GM23338 (cell line): ENCODE measurements at regions not wholly inside any gene's neighbourhood (a gene's known extent, or its start where the extent isn't known, plus 50 kb on each side); places are given as distances from the start of the nearest gene placed in this dataset.

ENCODE experiments used
- ATAC-seq: fragments of 200-7000 bp; cut with Tn5 transposase; 3 replicates; pipeline ENCODE4 v1.9.1; 2020
- DNase-seq: peaks from one replicate; pipeline ENCODE4 v3.0.0-alpha.2; 2015; ENCODE audit warnings: low spot score
- H2AFZ ChIP-seq: fragments of 200-600 bp; sonication (generic); 2 replicates; pipeline ENCODE4 v1.8.0; 2016; ENCODE audit warnings: antibody characterized with exemption, mild to moderate bottlenecking, moderate library complexity
- H3F3A ChIP-seq: fragments of 200-600 bp; sonication (generic); replicated peaks from 2 replicates; pipeline ENCODE4 v1.8.0; 2017; ENCODE audit warnings: antibody characterized with exemption, mixed run types, low read depth
- H3K27ac ChIP-seq: fragments of 200-600 bp; sonication (generic); 2 replicates; pipeline ENCODE4 v1.6.1; 2016; ENCODE audit warnings: low read depth
- H3K27me3 ChIP-seq: fragments of 200-600 bp; sonication (generic); 2 replicates; pipeline ENCODE4 v1.8.0; 2016; ENCODE audit warnings: mild to moderate bottlenecking, mixed run types, moderate library complexity; ENCODE audit not compliant: insufficient read depth
- H3K36me3 ChIP-seq: fragments of 200-600 bp; sonication (generic); 2 replicates; pipeline ENCODE4 v1.8.0; 2016; ENCODE audit warnings: mild to moderate bottlenecking; ENCODE audit not compliant: insufficient read depth
- H3K4me1 ChIP-seq: fragments of 200-600 bp; sonication (generic); 2 replicates; pipeline ENCODE4 v1.8.0; 2016; ENCODE audit warnings: mild to moderate bottlenecking, moderate library complexity; ENCODE audit not compliant: insufficient read depth
- H3K4me2 ChIP-seq: fragments of 200-600 bp; sonication (generic); 2 replicates; pipeline ENCODE4 v1.7.1; 2017; ENCODE audit warnings: mixed run types
- H3K4me3 ChIP-seq: fragments of 200-600 bp; sonication (generic); 2 replicates; pipeline ENCODE4 v1.6.1; 2016; ENCODE audit warnings: mixed run types
- H3K79me2 ChIP-seq: fragments of 200-600 bp; sonication (generic); replicated peaks from 2 replicates; pipeline ENCODE4 v1.8.0; 2017; ENCODE audit warnings: mild to moderate bottlenecking; ENCODE audit not compliant: insufficient read depth
- H3K9me2 ChIP-seq: fragments of 200-600 bp; sonication (generic); 2 replicates; pipeline ENCODE4 v1.8.0; 2017; ENCODE audit not compliant: insufficient read depth
- H4K20me1 ChIP-seq: fragments of 200-600 bp; sonication (generic); replicated peaks from 2 replicates; pipeline ENCODE4 v1.8.0; 2017; ENCODE audit warnings: mild to moderate bottlenecking; ENCODE audit not compliant: insufficient read depth
- H3K27ac Mint-ChIP-seq: 2 replicates; pipeline ENCODE4 v1.8.0; 2020; ENCODE audit warnings: inconsistent platforms, mild to moderate bottlenecking, moderate library complexity, mixed read lengths
- H3K27me3 Mint-ChIP-seq: 3 replicates; pipeline ENCODE4 v1.8.0; 2022; ENCODE audit warnings: low read depth, mild to moderate bottlenecking, moderate library complexity, mixed read lengths, inconsistent platforms; ENCODE audit not compliant: insufficient read depth, poor library complexity
- H3K36me3 Mint-ChIP-seq: 3 replicates; pipeline ENCODE4 v1.8.0; 2021; ENCODE audit warnings: low read depth, mild to moderate bottlenecking, inconsistent platforms, moderate library complexity, mixed read lengths
- H3K4me1 Mint-ChIP-seq: 3 replicates; pipeline ENCODE4 v1.8.0; 2020; ENCODE audit warnings: mild to moderate bottlenecking, inconsistent platforms, mixed read lengths
- H3K4me3 Mint-ChIP-seq: 3 replicates; pipeline ENCODE4 v1.8.0; 2021; ENCODE audit warnings: moderate library complexity, mild to moderate bottlenecking, inconsistent platforms, mixed read lengths
- H3K9me3 Mint-ChIP-seq: 3 replicates; pipeline ENCODE4 v1.8.0; 2020; ENCODE audit warnings: moderate library complexity, mild to moderate bottlenecking, inconsistent platforms, mixed read lengths
- CREB1 ChIP-seq: fragments of 250-450 bp; sonication (Bioruptor Pico); IDR thresholded peaks from 2 replicates; pipeline ENCODE4 v1.5.0; 2020; ENCODE audit warnings: low read depth, mild to moderate bottlenecking, moderate library complexity
- EZH2 ChIP-seq: fragments of 200-600 bp; sonication (generic); IDR thresholded peaks from one replicate; pipeline ENCODE4 v1.8.0; 2017; ENCODE audit warnings: antibody characterized with exemption, mild to moderate bottlenecking, low read depth; ENCODE audit not compliant: unreplicated experiment
- EZH2phosphoT487 ChIP-seq: fragments of 200-600 bp; sonication (generic); IDR thresholded peaks from one replicate; pipeline ENCODE4 v1.8.1; 2018; ENCODE audit warnings: antibody characterized with exemption; ENCODE audit not compliant: unreplicated experiment
- JUNB ChIP-seq: IDR thresholded peaks from one replicate; pipeline ENCODE4 v1.6.1; 2016; ENCODE audit warnings: antibody characterized with exemption; ENCODE audit not compliant: unreplicated experiment
- NANOG ChIP-seq: IDR thresholded peaks from 2 replicates; pipeline ENCODE4 v1.6.1; 2016; ENCODE audit warnings: antibody characterized with exemption, borderline replicate concordance
- POLR2AphosphoS5 ChIP-seq: IDR thresholded peaks from 2 replicates; pipeline ENCODE4 v1.6.1; 2016; ENCODE audit warnings: antibody characterized with exemption, low read depth
- STAT1 ChIP-seq: IDR thresholded peaks from one replicate; pipeline ENCODE4 v1.6.1; 2016; ENCODE audit warnings: antibody characterized with exemption; ENCODE audit not compliant: unreplicated experiment
- ZNF114 ChIP-seq: fragments of 250-450 bp; sonication (Bioruptor Pico); IDR thresholded peaks from 2 replicates; pipeline ENCODE4 v1.5.0; 2020; ENCODE audit warnings: mild to moderate bottlenecking, moderate library complexity
- ZNF331 ChIP-seq: fragments of 250-450 bp; sonication (Bioruptor Pico); IDR thresholded peaks from 2 replicates; pipeline ENCODE4 v1.5.0; 2020; ENCODE audit warnings: low read depth, mild to moderate bottlenecking, moderate library complexity
- TF ChIP-seq, protein P1 (sequence below): IDR thresholded peaks from 2 replicates; pipeline ENCODE4 v1.6.1; 2016; ENCODE audit warnings: antibody characterized with exemption
- TF ChIP-seq, protein P2 (sequence below): fragments of 250-450 bp; sonication (Bioruptor Pico); IDR thresholded peaks from 2 replicates; pipeline ENCODE4 v1.5.0; 2020; ENCODE audit warnings: mild to moderate bottlenecking, moderate library complexity
- TF ChIP-seq, protein P3 (sequence below): IDR thresholded peaks from one replicate; pipeline ENCODE4 v1.6.1; 2018; ENCODE audit warnings: antibody characterized with exemption; ENCODE audit not compliant: unreplicated experiment
- TF ChIP-seq, protein P4 (sequence below), 2 experiments: fragments of 200-600 bp in 1 of 2; sonication (generic) in 1 of 2; conservative IDR thresholded peaks; 2 replicates each; pipeline versions ENCODE4 v1.5.1 to v1.6.1; 2016 to 2017; ENCODE audit warnings: antibody characterized with exemption in 2 of 2, low read depth in 2 of 2, mild to moderate bottlenecking in 2 of 2, moderate library complexity in 1 of 2

DNA sequence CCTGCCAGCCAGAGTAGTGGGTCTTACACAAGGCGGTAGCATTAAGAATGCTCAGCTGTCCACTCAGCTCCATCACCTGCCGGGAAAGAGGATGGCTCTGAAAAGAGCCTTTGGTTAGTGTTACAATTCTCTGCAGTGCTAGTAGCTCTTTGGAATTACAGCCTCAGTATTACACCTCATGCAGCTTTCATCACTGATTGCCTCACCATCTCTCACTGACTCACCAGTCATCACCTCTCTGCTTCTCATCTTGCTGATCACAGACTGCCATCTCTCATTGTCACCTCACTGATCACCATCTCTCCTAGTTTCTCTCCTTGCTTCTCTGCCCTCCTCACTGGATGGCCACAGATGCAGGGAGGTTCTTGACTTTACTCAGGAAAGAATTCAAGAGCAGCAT lies 573.5 kb upstream of the SETBP1 start:
- Histone ChIP-seq H3F3A (no peaks in the 10 kb centered on the region), H3K4me1 (no peaks in the 10 kb centered on the region), H3K36me3 (no peaks in the 10 kb centered on the region), H3K4me3 (no peak overlapping the region), H3K27me3 (no peaks in the 10 kb centered on the region), H4K20me1 (no peaks in the 10 kb centered on the region), H3K9me2 (0 out of 2 replicates have a peak, but pooled peaks cover 4% of the 10 kb centered on the region), H3K4me2 (no peak overlapping the region), H3K79me2 (no peaks in the 10 kb centered on the region), H3K27ac (no peak overlapping the region), H2AFZ (no peak overlapping the region)
- ATAC-seq (no peak), DNase-seq (no peak)
- H3K4me1 Mint-ChIP-seq = no peaks in the 10 kb centered on the region
- H3K27ac Mint-ChIP-seq = no peak overlapping the region
- no peaks in the 10 kb centered on the region for H3K27me3 Mint-ChIP-seq
- no peak overlapping the region for H3K4me3 Mint-ChIP-seq
- no peaks in the 10 kb centered on the region for H3K9me3 Mint-ChIP-seq
- H3K36me3 Mint-ChIP-seq = no peaks in the 10 kb centered on the region
- TF ChIP-seq, protein P1, sequence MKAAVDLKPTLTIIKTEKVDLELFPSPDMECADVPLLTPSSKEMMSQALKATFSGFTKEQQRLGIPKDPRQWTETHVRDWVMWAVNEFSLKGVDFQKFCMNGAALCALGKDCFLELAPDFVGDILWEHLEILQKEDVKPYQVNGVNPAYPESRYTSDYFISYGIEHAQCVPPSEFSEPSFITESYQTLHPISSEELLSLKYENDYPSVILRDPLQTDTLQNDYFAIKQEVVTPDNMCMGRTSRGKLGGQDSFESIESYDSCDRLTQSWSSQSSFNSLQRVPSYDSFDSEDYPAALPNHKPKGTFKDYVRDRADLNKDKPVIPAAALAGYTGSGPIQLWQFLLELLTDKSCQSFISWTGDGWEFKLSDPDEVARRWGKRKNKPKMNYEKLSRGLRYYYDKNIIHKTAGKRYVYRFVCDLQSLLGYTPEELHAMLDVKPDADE = no peak
- TF ChIP-seq JUNB = no peak
- TF ChIP-seq ZNF331 = no peak
- TF ChIP-seq, protein P2, sequence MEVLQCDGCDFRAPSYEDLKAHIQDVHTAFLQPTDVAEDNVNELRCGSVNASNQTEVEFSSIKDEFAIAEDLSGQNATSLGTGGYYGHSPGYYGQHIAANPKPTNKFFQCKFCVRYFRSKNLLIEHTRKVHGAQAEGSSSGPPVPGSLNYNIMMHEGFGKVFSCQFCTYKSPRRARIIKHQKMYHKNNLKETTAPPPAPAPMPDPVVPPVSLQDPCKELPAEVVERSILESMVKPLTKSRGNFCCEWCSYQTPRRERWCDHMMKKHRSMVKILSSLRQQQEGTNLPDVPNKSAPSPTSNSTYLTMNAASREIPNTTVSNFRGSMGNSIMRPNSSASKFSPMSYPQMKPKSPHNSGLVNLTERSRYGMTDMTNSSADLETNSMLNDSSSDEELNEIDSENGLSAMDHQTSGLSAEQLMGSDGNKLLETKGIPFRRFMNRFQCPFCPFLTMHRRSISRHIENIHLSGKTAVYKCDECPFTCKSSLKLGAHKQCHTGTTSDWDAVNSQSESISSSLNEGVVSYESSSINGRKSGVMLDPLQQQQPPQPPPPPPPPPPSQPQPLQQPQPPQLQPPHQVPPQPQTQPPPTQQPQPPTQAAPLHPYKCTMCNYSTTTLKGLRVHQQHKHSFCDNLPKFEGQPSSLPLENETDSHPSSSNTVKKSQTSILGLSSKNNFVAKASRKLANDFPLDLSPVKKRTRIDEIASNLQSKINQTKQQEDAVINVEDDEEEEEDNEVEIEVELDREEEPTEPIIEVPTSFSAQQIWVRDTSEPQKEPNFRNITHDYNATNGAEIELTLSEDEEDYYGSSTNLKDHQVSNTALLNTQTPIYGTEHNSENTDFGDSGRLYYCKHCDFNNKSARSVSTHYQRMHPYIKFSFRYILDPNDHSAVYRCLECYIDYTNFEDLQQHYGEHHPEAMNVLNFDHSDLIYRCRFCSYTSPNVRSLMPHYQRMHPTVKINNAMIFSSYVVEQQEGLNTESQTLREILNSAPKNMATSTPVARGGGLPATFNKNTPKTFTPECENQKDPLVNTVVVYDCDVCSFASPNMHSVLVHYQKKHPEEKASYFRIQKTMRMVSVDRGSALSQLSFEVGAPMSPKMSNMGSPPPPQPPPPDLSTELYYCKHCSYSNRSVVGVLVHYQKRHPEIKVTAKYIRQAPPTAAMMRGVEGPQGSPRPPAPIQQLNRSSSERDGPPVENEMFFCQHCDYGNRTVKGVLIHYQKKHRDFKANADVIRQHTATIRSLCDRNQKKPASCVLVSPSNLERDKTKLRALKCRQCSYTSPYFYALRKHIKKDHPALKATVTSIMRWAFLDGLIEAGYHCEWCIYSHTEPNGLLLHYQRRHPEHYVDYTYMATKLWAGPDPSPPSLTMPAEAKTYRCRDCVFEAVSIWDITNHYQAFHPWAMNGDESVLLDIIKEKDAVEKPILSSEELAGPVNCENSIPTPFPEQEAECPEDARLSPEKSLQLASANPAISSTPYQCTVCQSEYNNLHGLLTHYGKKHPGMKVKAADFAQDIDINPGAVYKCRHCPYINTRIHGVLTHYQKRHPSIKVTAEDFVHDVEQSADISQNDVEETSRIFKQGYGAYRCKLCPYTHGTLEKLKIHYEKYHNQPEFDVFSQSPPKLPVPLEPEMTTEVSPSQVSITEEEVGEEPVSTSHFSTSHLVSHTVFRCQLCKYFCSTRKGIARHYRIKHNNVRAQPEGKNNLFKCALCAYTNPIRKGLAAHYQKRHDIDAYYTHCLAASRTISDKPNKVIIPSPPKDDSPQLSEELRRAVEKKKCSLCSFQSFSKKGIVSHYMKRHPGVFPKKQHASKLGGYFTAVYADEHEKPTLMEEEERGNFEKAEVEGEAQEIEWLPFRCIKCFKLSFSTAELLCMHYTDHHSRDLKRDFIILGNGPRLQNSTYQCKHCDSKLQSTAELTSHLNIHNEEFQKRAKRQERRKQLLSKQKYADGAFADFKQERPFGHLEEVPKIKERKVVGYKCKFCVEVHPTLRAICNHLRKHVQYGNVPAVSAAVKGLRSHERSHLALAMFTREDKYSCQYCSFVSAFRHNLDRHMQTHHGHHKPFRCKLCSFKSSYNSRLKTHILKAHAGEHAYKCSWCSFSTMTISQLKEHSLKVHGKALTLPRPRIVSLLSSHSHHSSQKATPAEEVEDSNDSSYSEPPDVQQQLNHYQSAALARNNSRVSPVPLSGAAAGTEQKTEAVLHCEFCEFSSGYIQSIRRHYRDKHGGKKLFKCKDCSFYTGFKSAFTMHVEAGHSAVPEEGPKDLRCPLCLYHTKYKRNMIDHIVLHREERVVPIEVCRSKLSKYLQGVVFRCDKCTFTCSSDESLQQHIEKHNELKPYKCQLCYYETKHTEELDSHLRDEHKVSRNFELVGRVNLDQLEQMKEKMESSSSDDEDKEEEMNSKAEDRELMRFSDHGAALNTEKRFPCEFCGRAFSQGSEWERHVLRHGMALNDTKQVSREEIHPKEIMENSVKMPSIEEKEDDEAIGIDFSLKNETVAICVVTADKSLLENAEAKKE (CRISPR knock-in tag) = no peak
- TF ChIP-seq CREB1 (CRISPR knock-in tag) = no peak
- TF ChIP-seq STAT1 = no peak
- TF ChIP-seq NANOG = no peak
- TF ChIP-seq, protein P3, sequence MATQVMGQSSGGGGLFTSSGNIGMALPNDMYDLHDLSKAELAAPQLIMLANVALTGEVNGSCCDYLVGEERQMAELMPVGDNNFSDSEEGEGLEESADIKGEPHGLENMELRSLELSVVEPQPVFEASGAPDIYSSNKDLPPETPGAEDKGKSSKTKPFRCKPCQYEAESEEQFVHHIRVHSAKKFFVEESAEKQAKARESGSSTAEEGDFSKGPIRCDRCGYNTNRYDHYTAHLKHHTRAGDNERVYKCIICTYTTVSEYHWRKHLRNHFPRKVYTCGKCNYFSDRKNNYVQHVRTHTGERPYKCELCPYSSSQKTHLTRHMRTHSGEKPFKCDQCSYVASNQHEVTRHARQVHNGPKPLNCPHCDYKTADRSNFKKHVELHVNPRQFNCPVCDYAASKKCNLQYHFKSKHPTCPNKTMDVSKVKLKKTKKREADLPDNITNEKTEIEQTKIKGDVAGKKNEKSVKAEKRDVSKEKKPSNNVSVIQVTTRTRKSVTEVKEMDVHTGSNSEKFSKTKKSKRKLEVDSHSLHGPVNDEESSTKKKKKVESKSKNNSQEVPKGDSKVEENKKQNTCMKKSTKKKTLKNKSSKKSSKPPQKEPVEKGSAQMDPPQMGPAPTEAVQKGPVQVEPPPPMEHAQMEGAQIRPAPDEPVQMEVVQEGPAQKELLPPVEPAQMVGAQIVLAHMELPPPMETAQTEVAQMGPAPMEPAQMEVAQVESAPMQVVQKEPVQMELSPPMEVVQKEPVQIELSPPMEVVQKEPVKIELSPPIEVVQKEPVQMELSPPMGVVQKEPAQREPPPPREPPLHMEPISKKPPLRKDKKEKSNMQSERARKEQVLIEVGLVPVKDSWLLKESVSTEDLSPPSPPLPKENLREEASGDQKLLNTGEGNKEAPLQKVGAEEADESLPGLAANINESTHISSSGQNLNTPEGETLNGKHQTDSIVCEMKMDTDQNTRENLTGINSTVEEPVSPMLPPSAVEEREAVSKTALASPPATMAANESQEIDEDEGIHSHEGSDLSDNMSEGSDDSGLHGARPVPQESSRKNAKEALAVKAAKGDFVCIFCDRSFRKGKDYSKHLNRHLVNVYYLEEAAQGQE = no peak
- TF ChIP-seq EZH2 = no peak
- TF ChIP-seq ZNF114 = no peak
- no peak for TF ChIP-seq EZH2phosphoT487
- TF ChIP-seq, protein P4, sequence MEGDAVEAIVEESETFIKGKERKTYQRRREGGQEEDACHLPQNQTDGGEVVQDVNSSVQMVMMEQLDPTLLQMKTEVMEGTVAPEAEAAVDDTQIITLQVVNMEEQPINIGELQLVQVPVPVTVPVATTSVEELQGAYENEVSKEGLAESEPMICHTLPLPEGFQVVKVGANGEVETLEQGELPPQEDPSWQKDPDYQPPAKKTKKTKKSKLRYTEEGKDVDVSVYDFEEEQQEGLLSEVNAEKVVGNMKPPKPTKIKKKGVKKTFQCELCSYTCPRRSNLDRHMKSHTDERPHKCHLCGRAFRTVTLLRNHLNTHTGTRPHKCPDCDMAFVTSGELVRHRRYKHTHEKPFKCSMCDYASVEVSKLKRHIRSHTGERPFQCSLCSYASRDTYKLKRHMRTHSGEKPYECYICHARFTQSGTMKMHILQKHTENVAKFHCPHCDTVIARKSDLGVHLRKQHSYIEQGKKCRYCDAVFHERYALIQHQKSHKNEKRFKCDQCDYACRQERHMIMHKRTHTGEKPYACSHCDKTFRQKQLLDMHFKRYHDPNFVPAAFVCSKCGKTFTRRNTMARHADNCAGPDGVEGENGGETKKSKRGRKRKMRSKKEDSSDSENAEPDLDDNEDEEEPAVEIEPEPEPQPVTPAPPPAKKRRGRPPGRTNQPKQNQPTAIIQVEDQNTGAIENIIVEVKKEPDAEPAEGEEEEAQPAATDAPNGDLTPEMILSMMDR (conservative IDR thresholded peaks at IDR 0.05; ENCODE audit: low read depth in 2 of 2) = no peak
- TF ChIP-seq POLR2AphosphoS5 = no peak
